ENCODE measurements at regions not wholly inside any gene's neighbourhood (a gene's known extent, or its start where the extent isn't known, plus 50 kb on each side); places are given as distances from the start of the nearest gene placed in this dataset.

- ATAC-seq (no peak), DNase-seq (ENCODE audit: low spot score) (no peak), FAIRE-seq (no peak)
- no TSS peak for BruUV-seq (replicated peaks)
- H3K4me1 ChIP-seq (ENCODE audit: insufficient read depth, low read length) = peaks cover 87% of the 10 kb centered on the region
- no peaks in the 10 kb centered on the region for H3K27me3 ChIP-seq (ENCODE audit: control insufficient read depth in 1 of 2, insufficient read depth in 2 of 2, low read length in 2 of 2)
- TF ChIP-seq ZNF30 (CRISPR knock-in tag; IDR thresholded peaks at IDR 0.05) (no peak), HNF4A (CRISPR knock-in tag; IDR thresholded peaks at IDR 0.05) (0 out of 2 replicates have a peak, but pooled peaks have one; percentile 13), HMG20A (CRISPR knock-in tag; IDR thresholded peaks at IDR 0.05; ENCODE audit: borderline replicate concordance) (peak; percentile 26; the same call in 1 of the 2 replicates)
- H3K27ac ChIP-seq (ENCODE audit: extremely low read length, insufficient read depth, low read length) = no peak overlapping the region
- no peak overlapping the region for H3K4me2 ChIP-seq (ENCODE audit: low read depth, low read length)
- ChIA-PET POLR2A (no interaction called here), CTCF (ENCODE audit: low intra/inter-chr PET ratio, low total read pairs) (no interaction called here)
- no peak overlapping the region for H3K9ac ChIP-seq (ENCODE audit: insufficient read depth, low read depth, low read length)
- intact Hi-C loops (cut with micrococcal nuclease; ENCODE audit: unreplicated experiment) (loop anchor here (2.0 to 10.0 kb wide), 3 partner anchors 43 to 227 kb away; no protein-coding TSS in a partner anchor), in situ Hi-C loops (cut with HindIII; ENCODE audit: extremely low pct_ligation_motif_present, low pct_unique_long_range_greater_than_20kb) (no loop called here)
- no peaks in the 10 kb centered on the region for H4K20me1 ChIP-seq (ENCODE audit: insufficient read depth, low read length)
- no peak overlapping the region for H2AFZ ChIP-seq (ENCODE audit: low read length)
- no peaks in the 10 kb centered on the region for H3K9me3 ChIP-seq (ENCODE audit: low read length)
- H3K79me2 ChIP-seq (ENCODE audit: insufficient read depth, low read length) = no peaks in the 10 kb centered on the region
- 69% methylated on average over 3 of the region's 3 CpGs for WGBS (ENCODE audit: low lambda C conversion rate)
- H3K4me3 ChIP-seq (replicated peaks in 1 of 3; ENCODE audit: insufficient read depth in 1 of 3, low read depth in 2 of 3, low read length in 3 of 3) = no peak overlapping the region
- no peaks in the 10 kb centered on the region for H3K36me3 ChIP-seq (replicated peaks in 1 of 2; ENCODE audit: control insufficient read depth in 1 of 2, insufficient read depth in 2 of 2, low read length in 2 of 2)
These were observed 205.3 kb upstream of the RAB4A start for GRCh38 chr1:229065613-229066012.

- H3K4me2 ChIP-seq (ENCODE audit: low read depth, low read length) = no peak overlapping the region
- WGBS (ENCODE audit: low lambda C conversion rate) = 75% methylated on average over 3 of the region's 3 CpGs
- no peak overlapping the region for H3K4me3 ChIP-seq (replicated peaks in 1 of 3; ENCODE audit: insufficient read depth in 1 of 3, low read depth in 2 of 3, low read length in 3 of 3)
- intact Hi-C loops (cut with micrococcal nuclease; ENCODE audit: unreplicated experiment) (loop anchor here (10.0 kb wide), 1 partner anchor 158 kb away; no protein-coding TSS in a partner anchor), in situ Hi-C loops (cut with HindIII; ENCODE audit: extremely low pct_ligation_motif_present, low pct_unique_long_range_greater_than_20kb) (no loop called here)
- no peaks in the 10 kb centered on the region for H3K27me3 ChIP-seq (ENCODE audit: control insufficient read depth in 1 of 2, insufficient read depth in 2 of 2, low read length in 2 of 2)
- no peaks in the 10 kb centered on the region for H3K79me2 ChIP-seq (ENCODE audit: insufficient read depth, low read length)
- H3K4me1 ChIP-seq (ENCODE audit: insufficient read depth, low read length) = peaks cover 87% of the 10 kb centered on the region
- ATAC-seq = no peak
- no peak overlapping the region for H2AFZ ChIP-seq (ENCODE audit: low read length)
- H3K27ac ChIP-seq (ENCODE audit: extremely low read length, insufficient read depth, low read length) = no peak overlapping the region
- FAIRE-seq = no peak
- no TSS peak for BruUV-seq (replicated peaks)
- CTCF ChIA-PET (ENCODE audit: low intra/inter-chr PET ratio, low total read pairs) = no interaction called here
- no peaks in the 10 kb centered on the region for H3K36me3 ChIP-seq (replicated peaks in 1 of 2; ENCODE audit: control insufficient read depth in 1 of 2, insufficient read depth in 2 of 2, low read length in 2 of 2)
- no peaks in the 10 kb centered on the region for H4K20me1 ChIP-seq (ENCODE audit: insufficient read depth, low read length)
- POLR2A ChIA-PET = no interaction called here
- DNase-seq (ENCODE audit: low spot score) = no peak
- no peak overlapping the region for H3K9ac ChIP-seq (ENCODE audit: insufficient read depth, low read depth, low read length)
- H3K9me3 ChIP-seq (ENCODE audit: low read length) = no peaks in the 10 kb centered on the region
- TF ChIP-seq DMAP1 (CRISPR knock-in tag; IDR thresholded peaks at IDR 0.05) (no peak), JUNB (CRISPR knock-in tag; IDR thresholded peaks at IDR 0.05; ENCODE audit: borderline replicate concordance) (no peak), HMG20B (CRISPR knock-in tag; conservative IDR thresholded peaks at IDR 0.05) (no peak), SRF (IDR thresholded peaks at IDR 0.05; ENCODE audit: low read depth, low read length) (no peak), SIX1 (CRISPR knock-in tag; IDR thresholded peaks at IDR 0.05; ENCODE audit: borderline replicate concordance) (no peak), ZZZ3 (CRISPR knock-in tag; IDR thresholded peaks at IDR 0.05; ENCODE audit: borderline replicate concordance) (no peak), ZSCAN20 (CRISPR knock-in tag; IDR thresholded peaks at IDR 0.05; ENCODE audit: borderline replicate concordance) (no peak), ZNF235 (CRISPR knock-in tag; IDR thresholded peaks at IDR 0.05; ENCODE audit: borderline replicate concordance) (no peak), ZNF780A (CRISPR knock-in tag; IDR thresholded peaks at IDR 0.05) (no peak), TIGD3 (CRISPR knock-in tag; IDR thresholded peaks at IDR 0.05; ENCODE audit: borderline replicate concordance) (no peak), ZNF138 (CRISPR knock-in tag; IDR thresholded peaks at IDR 0.05; ENCODE audit: low read depth) (no peak), SRY (CRISPR knock-in tag; IDR thresholded peaks at IDR 0.05) (no peak)
- TF ChIP-seq, protein P1, sequence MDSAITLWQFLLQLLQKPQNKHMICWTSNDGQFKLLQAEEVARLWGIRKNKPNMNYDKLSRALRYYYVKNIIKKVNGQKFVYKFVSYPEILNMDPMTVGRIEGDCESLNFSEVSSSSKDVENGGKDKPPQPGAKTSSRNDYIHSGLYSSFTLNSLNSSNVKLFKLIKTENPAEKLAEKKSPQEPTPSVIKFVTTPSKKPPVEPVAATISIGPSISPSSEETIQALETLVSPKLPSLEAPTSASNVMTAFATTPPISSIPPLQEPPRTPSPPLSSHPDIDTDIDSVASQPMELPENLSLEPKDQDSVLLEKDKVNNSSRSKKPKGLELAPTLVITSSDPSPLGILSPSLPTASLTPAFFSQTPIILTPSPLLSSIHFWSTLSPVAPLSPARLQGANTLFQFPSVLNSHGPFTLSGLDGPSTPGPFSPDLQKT (CRISPR knock-in tag; IDR thresholded peaks at IDR 0.05; ENCODE audit: borderline replicate concordance) = no peak
- TF ChIP-seq, protein P2, sequence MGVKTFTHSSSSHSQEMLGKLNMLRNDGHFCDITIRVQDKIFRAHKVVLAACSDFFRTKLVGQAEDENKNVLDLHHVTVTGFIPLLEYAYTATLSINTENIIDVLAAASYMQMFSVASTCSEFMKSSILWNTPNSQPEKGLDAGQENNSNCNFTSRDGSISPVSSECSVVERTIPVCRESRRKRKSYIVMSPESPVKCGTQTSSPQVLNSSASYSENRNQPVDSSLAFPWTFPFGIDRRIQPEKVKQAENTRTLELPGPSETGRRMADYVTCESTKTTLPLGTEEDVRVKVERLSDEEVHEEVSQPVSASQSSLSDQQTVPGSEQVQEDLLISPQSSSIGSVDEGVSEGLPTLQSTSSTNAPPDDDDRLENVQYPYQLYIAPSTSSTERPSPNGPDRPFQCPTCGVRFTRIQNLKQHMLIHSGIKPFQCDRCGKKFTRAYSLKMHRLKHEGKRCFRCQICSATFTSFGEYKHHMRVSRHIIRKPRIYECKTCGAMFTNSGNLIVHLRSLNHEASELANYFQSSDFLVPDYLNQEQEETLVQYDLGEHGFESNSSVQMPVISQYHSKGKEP (CRISPR knock-in tag; IDR thresholded peaks at IDR 0.05) = no peak
These were observed 204.3 kb upstream of the RAB4A start for GRCh38 chr1:229066591-229066990.

Measured in HepG2 (cell line).